ENCODE measurements at regions not wholly inside any gene's neighbourhood (a gene's known extent, or its start where the extent isn't known, plus 50 kb on each side); places are given as distances from the start of the nearest gene placed in this dataset.
"Not testable (repeated sequence)": the region's sequence is repeated elsewhere in the genome, so short reads cannot be mapped to it uniquely, and the experiment has no call there.

- DNase-seq: no peak
Measured at GRCh38 chr2:72078773-72079172, 68.9 kb downstream of the CYP26B1 start.

GRCh38 chr2:72077702-72078169 lies 69.9 kb downstream of the CYP26B1 start:
- no peak for DNase-seq

- not testable (repeated sequence) for DNase-seq
Measured at GRCh38 chr2:72073373-72073772, 74.3 kb downstream of the CYP26B1 start.

GRCh38 chr2:72064197-72064596 lies 83.5 kb downstream of the CYP26B1 start:
- DNase-seq: not testable (repeated sequence)

- DNase-seq: no peak
Measured at GRCh38 chr2:72062336-72062735, 85.3 kb downstream of the CYP26B1 start.

GRCh38 chr2:72057308-72057707 lies 90.4 kb downstream of the CYP26B1 start:
- DNase-seq: no peak

- DNase-seq: no peak
Measured at GRCh38 chr2:72051971-72052505, 95.6 kb downstream of the CYP26B1 start.

GRCh38 chr2:72051204-72051603 lies 96.5 kb downstream of the CYP26B1 start:
- DNase-seq: no peak

GRCh38 chr2:72050734-72051133 lies 96.9 kb downstream of the CYP26B1 start:
- DNase-seq: no peak

- DNase-seq: no peak
Measured at GRCh38 chr2:72048881-72049477, 98.7 kb downstream of the CYP26B1 start.

- DNase-seq: no peak
Measured at GRCh38 chr2:72043985-72044384, 103.7 kb downstream of the CYP26B1 start.

- no peak for DNase-seq
Measured at GRCh38 chr2:72041638-72042111, 106.0 kb downstream of the CYP26B1 start.

GRCh38 chr2:72040629-72041571 lies 106.8 kb downstream of the CYP26B1 start:
- no peak for DNase-seq

GRCh38 chr2:72038524-72038923 lies 109.1 kb downstream of the CYP26B1 start:
- DNase-seq: no peak

GRCh38 chr2:72037261-72037666 lies 110.4 kb downstream of the CYP26B1 start:
- DNase-seq: no peak

- no peak for DNase-seq
Measured at GRCh38 chr2:72036595-72036994, 111.1 kb downstream of the CYP26B1 start.

GRCh38 chr2:72036173-72036545 lies 111.5 kb downstream of the CYP26B1 start:
- no peak for DNase-seq

- DNase-seq: no peak
Measured at GRCh38 chr2:72035518-72036172, 112.0 kb downstream of the CYP26B1 start.

- DNase-seq: no peak
Measured at GRCh38 chr2:72034353-72035095, 113.1 kb downstream of the CYP26B1 start.

GRCh38 chr2:72033636-72034035 lies 114.0 kb downstream of the CYP26B1 start:
- no peak for DNase-seq

GRCh38 chr2:72032481-72033041 lies 115.1 kb downstream of the CYP26B1 start:
- no peak for DNase-seq

Measured in Kasumi-1 (cell line).